ENCODE measurements at regions not wholly inside any gene's neighbourhood (a gene's known extent, or its start where the extent isn't known, plus 50 kb on each side); places are given as distances from the start of the nearest gene placed in this dataset.

- no peak overlapping the region for H3K4me2 ChIP-seq (ENCODE audit: insufficient read depth, low read length)
- POLR2A ChIA-PET: interaction anchor here (0.7 kb wide), 1 partner anchor 13 kb away, joined by 3 read pairs; no protein-coding TSS in a partner anchor
- no peaks in the 10 kb centered on the region for H4K20me1 ChIP-seq (replicated peaks; ENCODE audit: control insufficient read depth, extremely low read depth, insufficient read depth, low read length)
- no peaks in the 10 kb centered on the region for H3K9me1 ChIP-seq (replicated peaks; ENCODE audit: control insufficient read depth, extremely low read depth, insufficient read depth, low read length)
- TF ChIP-seq POLR2AphosphoS5 (IDR thresholded peaks at IDR 0.05; ENCODE audit: insufficient read depth, low read depth, low read length): no peak
- no peaks in the 10 kb centered on the region for H3K79me2 ChIP-seq (ENCODE audit: control insufficient read depth, insufficient read depth, low read length)
- peaks cover 9 to 24% of the 10 kb centered on the region in 2 experiments for H3K27me3 ChIP-seq (ENCODE audit: control insufficient read depth in 2 of 2, insufficient read depth in 2 of 2, low read length in 2 of 2)
- no peak overlapping the region for H3K4me3 ChIP-seq (replicated peaks in 1 of 3; ENCODE audit: insufficient read depth in 1 of 3, low read depth in 1 of 3, low read length in 3 of 3)
- no peaks in the 10 kb centered on the region for H3K36me3 ChIP-seq (ENCODE audit: control insufficient read depth in 2 of 2, extremely low read depth in 1 of 2, insufficient read depth in 2 of 2, low read length in 2 of 2)
- no peak overlapping the region for H3K27ac ChIP-seq (ENCODE audit: insufficient read depth, low read depth, low read length)
- BruUV-seq (replicated peaks): no TSS peak
- H3K9me3 ChIP-seq (replicated peaks; ENCODE audit: control insufficient read depth, insufficient read depth, low read length): no peaks in the 10 kb centered on the region
- dilution Hi-C loops (cut with MboI; ENCODE audit: extremely low pct_ligation_motif_present, low sequenced_read_pairs): no loop called here
- no peak for DNase-seq (ENCODE audit: low read depth, low spot score)
- FAIRE-seq: no peak
- no peaks in the 10 kb centered on the region for H3K4me1 ChIP-seq (ENCODE audit: control insufficient read depth, extremely low read depth, insufficient read depth, low read length)
- CTCF ChIA-PET: interaction anchor here (1.0 to 10.9 kb wide), 10 partner anchors 12 to 706 kb away, joined by 3 to 147 read pairs (median 18); partner anchors contain the start of gene RASGRP1
- H2AFZ ChIP-seq (ENCODE audit: low read depth, low read length): no peak overlapping the region
- no peak overlapping the region for H3K9ac ChIP-seq (replicated peaks; ENCODE audit: extremely low read depth, insufficient read depth, low read length)
- intact Hi-C loops (cut with micrococcal nuclease): no loop called here
Observed at GRCh38 chr15:38687775-38688495, 123.3 kb upstream of the RASGRP1 start.

- FAIRE-seq: no peak
- no peaks in the 10 kb centered on the region for H3K9me1 ChIP-seq (replicated peaks; ENCODE audit: control insufficient read depth, extremely low read depth, insufficient read depth, low read length)
Observed at GRCh38 chr15:38688761-38689160, 124.1 kb upstream of the RASGRP1 start.

More at GRCh38 chr15:38688761-38689160, 124.1 kb upstream of the RASGRP1 start:
- peaks cover 9 to 24% of the 10 kb centered on the region in 2 experiments for H3K27me3 ChIP-seq (ENCODE audit: control insufficient read depth in 2 of 2, insufficient read depth in 2 of 2, low read length in 2 of 2)
- dilution Hi-C loops (cut with MboI; ENCODE audit: extremely low pct_ligation_motif_present, low sequenced_read_pairs): no loop called here
- TF ChIP-seq POLR2A (IDR thresholded peaks at IDR 0.05; ENCODE audit: low read depth, low read length) (no peak), JUN (IDR thresholded peaks at IDR 0.05; ENCODE audit: borderline replicate concordance, insufficient read depth, insufficient read length, low read depth) (no peak), GATA2 (IDR thresholded peaks at IDR 0.05; ENCODE audit: insufficient read depth, insufficient read length, low read depth, low read length) (no peak), POLR2AphosphoS5 (IDR thresholded peaks at IDR 0.05; ENCODE audit: insufficient read depth, low read depth, low read length) (no peak), CTCF (IDR thresholded peaks at IDR 0.05; ENCODE audit: extremely low read depth in 1 of 2, insufficient read depth in 1 of 2, low read depth in 1 of 2, low read length in 2 of 2) (no peak), FOS (IDR thresholded peaks at IDR 0.05; ENCODE audit: borderline replicate concordance, insufficient read depth, low read length) (no peak), MAX (IDR thresholded peaks at IDR 0.05; ENCODE audit: insufficient read depth, insufficient read length) (no peak), MYC (IDR thresholded peaks at IDR 0.05; ENCODE audit: low read depth, low read length) (no peak), EZH2 (IDR thresholded peaks at IDR 0.05; ENCODE audit: borderline replicate concordance, low read depth, low read length, severe bottlenecking) (no peak)
- no TSS peak for BruUV-seq (replicated peaks)
- no peak for DNase-seq (ENCODE audit: low read depth, low spot score)
- CTCF ChIA-PET: interaction anchor here (1.1 to 10.9 kb wide), 8 partner anchors 12 to 1068 kb away, joined by 3 to 147 read pairs (median 42); partner anchors contain the start of gene RASGRP1
- H3K9ac ChIP-seq (replicated peaks; ENCODE audit: extremely low read depth, insufficient read depth, low read length): no peak overlapping the region
- no peak overlapping the region for H3K4me3 ChIP-seq (replicated peaks in 1 of 3; ENCODE audit: insufficient read depth in 1 of 3, low read depth in 1 of 3, low read length in 3 of 3)
- POLR2A ChIA-PET: no interaction called here
- H2AFZ ChIP-seq (ENCODE audit: low read depth, low read length): no peak overlapping the region
- no peaks in the 10 kb centered on the region for H3K4me1 ChIP-seq (ENCODE audit: control insufficient read depth, extremely low read depth, insufficient read depth, low read length)
- no peaks in the 10 kb centered on the region for H3K79me2 ChIP-seq (ENCODE audit: control insufficient read depth, insufficient read depth, low read length)
- intact Hi-C loops (cut with micrococcal nuclease): no loop called here
- H3K4me2 ChIP-seq (ENCODE audit: insufficient read depth, low read length): no peak overlapping the region
- no peaks in the 10 kb centered on the region for H3K9me3 ChIP-seq (replicated peaks; ENCODE audit: control insufficient read depth, insufficient read depth, low read length)
- H4K20me1 ChIP-seq (replicated peaks; ENCODE audit: control insufficient read depth, extremely low read depth, insufficient read depth, low read length): no peaks in the 10 kb centered on the region
- no peaks in the 10 kb centered on the region for H3K36me3 ChIP-seq (ENCODE audit: control insufficient read depth in 2 of 2, extremely low read depth in 1 of 2, insufficient read depth in 2 of 2, low read length in 2 of 2)
- no peak overlapping the region for H3K27ac ChIP-seq (ENCODE audit: insufficient read depth, low read depth, low read length)

All from endothelial cell of umbilical vein (primary cell).